ENCODE measurements at regions not wholly inside any gene's neighbourhood (a gene's known extent, or its start where the extent isn't known, plus 50 kb on each side); places are given as distances from the start of the nearest gene placed in this dataset.

DNA sequence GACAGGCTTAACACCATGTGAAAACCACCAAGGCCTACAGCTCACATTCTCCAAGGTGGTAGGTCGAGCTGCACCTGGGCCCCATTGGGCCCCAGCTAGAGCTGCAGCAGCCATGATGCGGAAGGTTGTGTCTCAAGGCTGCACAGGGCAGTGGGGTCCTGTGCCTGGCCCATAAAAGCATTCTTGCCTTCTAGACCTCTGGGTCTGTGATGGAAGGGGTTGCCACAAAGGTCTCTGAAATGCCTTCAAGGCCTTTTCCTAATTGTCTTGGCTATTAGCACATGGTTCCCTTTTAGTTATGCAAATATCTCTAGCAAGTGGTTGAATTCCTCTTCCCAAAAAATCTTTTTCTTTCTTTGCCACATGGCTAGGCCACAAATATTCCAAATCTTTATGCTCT lies 52.5 kb upstream of the C11orf58 start:
- TF ChIP-seq, protein P1, sequence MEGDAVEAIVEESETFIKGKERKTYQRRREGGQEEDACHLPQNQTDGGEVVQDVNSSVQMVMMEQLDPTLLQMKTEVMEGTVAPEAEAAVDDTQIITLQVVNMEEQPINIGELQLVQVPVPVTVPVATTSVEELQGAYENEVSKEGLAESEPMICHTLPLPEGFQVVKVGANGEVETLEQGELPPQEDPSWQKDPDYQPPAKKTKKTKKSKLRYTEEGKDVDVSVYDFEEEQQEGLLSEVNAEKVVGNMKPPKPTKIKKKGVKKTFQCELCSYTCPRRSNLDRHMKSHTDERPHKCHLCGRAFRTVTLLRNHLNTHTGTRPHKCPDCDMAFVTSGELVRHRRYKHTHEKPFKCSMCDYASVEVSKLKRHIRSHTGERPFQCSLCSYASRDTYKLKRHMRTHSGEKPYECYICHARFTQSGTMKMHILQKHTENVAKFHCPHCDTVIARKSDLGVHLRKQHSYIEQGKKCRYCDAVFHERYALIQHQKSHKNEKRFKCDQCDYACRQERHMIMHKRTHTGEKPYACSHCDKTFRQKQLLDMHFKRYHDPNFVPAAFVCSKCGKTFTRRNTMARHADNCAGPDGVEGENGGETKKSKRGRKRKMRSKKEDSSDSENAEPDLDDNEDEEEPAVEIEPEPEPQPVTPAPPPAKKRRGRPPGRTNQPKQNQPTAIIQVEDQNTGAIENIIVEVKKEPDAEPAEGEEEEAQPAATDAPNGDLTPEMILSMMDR (IDR thresholded peaks at IDR 0.05): no peak
- TF ChIP-seq EZH2 (IDR thresholded peaks at IDR 0.05; ENCODE audit: borderline replicate concordance, insufficient read depth, low read depth, low read length, poor library complexity, severe bottlenecking): no peak
